ENCODE measurements at regions not wholly inside any gene's neighbourhood (a gene's known extent, or its start where the extent isn't known, plus 50 kb on each side); places are given as distances from the start of the nearest gene placed in this dataset.

DNA sequence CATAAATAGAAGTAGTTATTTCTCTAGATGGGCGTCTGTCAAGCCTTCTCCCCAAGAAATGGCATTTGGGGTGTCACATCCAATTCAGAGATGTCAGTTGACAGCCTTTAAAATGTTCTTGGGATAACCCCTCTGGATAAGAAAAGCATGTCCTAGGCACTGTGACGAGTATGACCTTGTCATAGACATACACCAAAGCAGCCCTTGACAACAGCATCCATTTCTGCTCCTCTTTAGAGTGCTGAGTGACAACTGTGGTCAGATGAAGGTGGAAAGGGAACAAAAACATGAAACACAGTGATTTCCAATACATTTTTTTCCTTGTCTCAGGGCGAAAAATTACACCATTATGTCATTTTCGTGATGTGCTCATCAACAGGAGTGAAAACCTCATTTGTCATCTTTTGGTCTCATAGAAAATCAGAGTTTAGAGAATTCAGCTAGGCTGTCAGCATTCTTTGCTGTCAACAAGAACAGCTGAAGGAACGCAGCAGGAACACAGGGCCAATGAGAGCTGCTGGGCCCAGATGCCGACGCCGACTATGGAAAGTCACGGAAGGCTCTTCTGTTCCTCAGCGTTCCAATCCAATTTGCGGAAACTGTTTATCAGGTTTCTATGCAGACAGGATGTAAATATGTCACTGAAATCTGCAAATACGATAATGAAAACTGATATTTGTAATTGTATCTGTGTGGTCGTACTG, 193.2 kb downstream of the ICOS start:
- H3K4me3 ChIP-seq (ENCODE audit: control extremely low read depth in 1 of 5, extremely low read depth in 1 of 5, insufficient read depth in 1 of 5, low read depth in 2 of 5, low read length in 4 of 5): no peak overlapping the region
- H3K27ac ChIP-seq (ENCODE audit: low read length in 2 of 2): no peak overlapping the region
- no peak overlapping the region for H2AFZ ChIP-seq (ENCODE audit: insufficient read depth, low read depth, low read length, poor library complexity, severe bottlenecking)
- intact Hi-C loops (cut with micrococcal nuclease): no loop called here
- no peaks in the 10 kb centered on the region for H3K27me3 ChIP-seq (replicated peaks in 1 of 4; ENCODE audit: control extremely low read depth in 1 of 4, control insufficient read depth in 3 of 4, insufficient read depth in 4 of 4, low read length in 3 of 4)
- no peak overlapping the region for H3K27ac Mint-ChIP-seq
- H3K9ac ChIP-seq (ENCODE audit: low read length): no peak overlapping the region
- 94% methylated on average over 9 of the region's 13 CpGs for WGBS (ENCODE audit: insufficient coverage)
- no peaks in the 10 kb centered on the region for H3K79me2 ChIP-seq (ENCODE audit: control insufficient read depth, insufficient read depth, low read length)
- DNase-seq: no peak
- ChIA-PET CTCF (no interaction called here), POLR2A (no interaction called here)
- H4K20me1 ChIP-seq (ENCODE audit: control insufficient read depth, insufficient read depth, low read length, poor library complexity, severe bottlenecking): no peaks in the 10 kb centered on the region
- TF ChIP-seq EZH2 (IDR thresholded peaks at IDR 0.05; ENCODE audit: borderline replicate concordance, insufficient read depth, low read depth, low read length, poor library complexity, severe bottlenecking): no peak
- TF ChIP-seq, protein P1, sequence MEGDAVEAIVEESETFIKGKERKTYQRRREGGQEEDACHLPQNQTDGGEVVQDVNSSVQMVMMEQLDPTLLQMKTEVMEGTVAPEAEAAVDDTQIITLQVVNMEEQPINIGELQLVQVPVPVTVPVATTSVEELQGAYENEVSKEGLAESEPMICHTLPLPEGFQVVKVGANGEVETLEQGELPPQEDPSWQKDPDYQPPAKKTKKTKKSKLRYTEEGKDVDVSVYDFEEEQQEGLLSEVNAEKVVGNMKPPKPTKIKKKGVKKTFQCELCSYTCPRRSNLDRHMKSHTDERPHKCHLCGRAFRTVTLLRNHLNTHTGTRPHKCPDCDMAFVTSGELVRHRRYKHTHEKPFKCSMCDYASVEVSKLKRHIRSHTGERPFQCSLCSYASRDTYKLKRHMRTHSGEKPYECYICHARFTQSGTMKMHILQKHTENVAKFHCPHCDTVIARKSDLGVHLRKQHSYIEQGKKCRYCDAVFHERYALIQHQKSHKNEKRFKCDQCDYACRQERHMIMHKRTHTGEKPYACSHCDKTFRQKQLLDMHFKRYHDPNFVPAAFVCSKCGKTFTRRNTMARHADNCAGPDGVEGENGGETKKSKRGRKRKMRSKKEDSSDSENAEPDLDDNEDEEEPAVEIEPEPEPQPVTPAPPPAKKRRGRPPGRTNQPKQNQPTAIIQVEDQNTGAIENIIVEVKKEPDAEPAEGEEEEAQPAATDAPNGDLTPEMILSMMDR (IDR thresholded peaks at IDR 0.05): no peak
- no peaks in the 10 kb centered on the region for H3K36me3 ChIP-seq (replicated peaks in 1 of 2; ENCODE audit: control extremely low read depth in 1 of 2, control insufficient read depth in 1 of 2, extremely low read depth in 1 of 2, insufficient read depth in 2 of 2, low read length in 1 of 2)
- H3K4me1 Mint-ChIP-seq: no peaks in the 10 kb centered on the region
- no peak for ATAC-seq (ENCODE audit: low read depth)
- H3K9me3 ChIP-seq (ENCODE audit: control extremely low read depth in 1 of 3, control insufficient read depth in 2 of 3, insufficient read depth in 1 of 3, low read length in 2 of 3): no peaks in the 10 kb centered on the region
- no peaks in the 10 kb centered on the region for H3K9me3 Mint-ChIP-seq (ENCODE audit: insufficient read depth)
- H3K27me3 Mint-ChIP-seq: peaks cover 15% of the 10 kb centered on the region
- H3K4me3 Mint-ChIP-seq: no peak overlapping the region
- H3K4me2 ChIP-seq (replicated peaks; ENCODE audit: low read depth, low read length, poor library complexity, severe bottlenecking): no peak overlapping the region
- H3K4me1 ChIP-seq (ENCODE audit: control insufficient read depth in 2 of 2, insufficient read depth in 2 of 2, low read length in 2 of 2): no peaks in the 10 kb centered on the region

DNA sequence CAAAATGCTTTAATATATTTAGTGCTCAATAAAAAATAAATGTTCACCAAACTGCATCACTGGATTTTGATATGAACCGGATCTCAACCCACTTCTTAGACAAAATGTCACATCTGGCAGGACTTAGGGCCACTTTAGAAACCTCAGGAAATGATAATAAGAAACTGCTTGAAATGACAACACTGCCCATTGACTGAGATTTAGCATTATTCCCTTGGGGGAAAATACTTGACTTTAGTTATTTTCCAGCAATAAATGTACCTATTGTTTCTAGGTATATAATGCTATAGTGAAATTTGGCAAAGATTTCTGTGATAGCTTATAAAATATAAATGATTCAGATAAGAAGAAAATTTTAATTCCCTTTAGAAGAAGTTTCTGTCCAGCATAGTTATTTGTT, 195.1 kb downstream of the ICOS start:
- Histone ChIP-seq H3K27ac (ENCODE audit: low read length in 2 of 2) (no peak overlapping the region), H3K4me1 (ENCODE audit: control insufficient read depth in 2 of 2, insufficient read depth in 2 of 2, low read length in 2 of 2) (no peaks in the 10 kb centered on the region), H3K36me3 (replicated peaks in 1 of 2; ENCODE audit: control extremely low read depth in 1 of 2, control insufficient read depth in 1 of 2, extremely low read depth in 1 of 2, insufficient read depth in 2 of 2, low read length in 1 of 2) (no peaks in the 10 kb centered on the region), H3K27me3 (replicated peaks in 1 of 4; ENCODE audit: control extremely low read depth in 1 of 4, control insufficient read depth in 3 of 4, insufficient read depth in 4 of 4, low read length in 3 of 4) (peaks cover 0 to 4% (median 0%) of the 10 kb centered on the region in 4 experiments), H2AFZ (ENCODE audit: insufficient read depth, low read depth, low read length, poor library complexity, severe bottlenecking) (no peak overlapping the region), H3K4me3 (ENCODE audit: control extremely low read depth in 1 of 5, extremely low read depth in 1 of 5, insufficient read depth in 1 of 5, low read depth in 2 of 5, low read length in 4 of 5) (no peak overlapping the region), H3K9me3 (ENCODE audit: control extremely low read depth in 1 of 3, control insufficient read depth in 2 of 3, insufficient read depth in 1 of 3, low read length in 2 of 3) (no peaks in the 10 kb centered on the region), H3K4me2 (replicated peaks; ENCODE audit: low read depth, low read length, poor library complexity, severe bottlenecking) (no peak overlapping the region), H4K20me1 (ENCODE audit: control insufficient read depth, insufficient read depth, low read length, poor library complexity, severe bottlenecking) (no peaks in the 10 kb centered on the region), H3K9ac (ENCODE audit: low read length) (no peak overlapping the region), H3K79me2 (ENCODE audit: control insufficient read depth, insufficient read depth, low read length) (no peaks in the 10 kb centered on the region)
- ATAC-seq (ENCODE audit: low read depth) (no peak), DNase-seq (no peak)
- Mint-ChIP-seq H3K4me3 (no peak overlapping the region), H3K27me3 (peaks cover 20% of the 10 kb centered on the region), H3K4me1 (no peaks in the 10 kb centered on the region), H3K9me3 (ENCODE audit: insufficient read depth) (no peaks in the 10 kb centered on the region), H3K27ac (no peak overlapping the region)
- ChIA-PET CTCF (no interaction called here), POLR2A (no interaction called here)
- no peak for TF ChIP-seq EZH2 (IDR thresholded peaks at IDR 0.05; ENCODE audit: borderline replicate concordance, insufficient read depth, low read depth, low read length, poor library complexity, severe bottlenecking)
- TF ChIP-seq, protein P1 (IDR thresholded peaks at IDR 0.05): no peak
- no CpG with 5 or more reads among the region's 1 CpG for WGBS (ENCODE audit: insufficient coverage)
- intact Hi-C loops (cut with micrococcal nuclease): no loop called here
